Femur (tissue), 1 donor: ENCODE measurements at regions not wholly inside any gene's neighbourhood (a gene's known extent, or its start where the extent isn't known, plus 50 kb on each side); places are given as distances from the start of the nearest gene placed in this dataset.

Source experiments
- DNase-seq: peaks from one replicate; pipeline ENCODE4 v3.0.0-alpha.2; 2017

DNA sequence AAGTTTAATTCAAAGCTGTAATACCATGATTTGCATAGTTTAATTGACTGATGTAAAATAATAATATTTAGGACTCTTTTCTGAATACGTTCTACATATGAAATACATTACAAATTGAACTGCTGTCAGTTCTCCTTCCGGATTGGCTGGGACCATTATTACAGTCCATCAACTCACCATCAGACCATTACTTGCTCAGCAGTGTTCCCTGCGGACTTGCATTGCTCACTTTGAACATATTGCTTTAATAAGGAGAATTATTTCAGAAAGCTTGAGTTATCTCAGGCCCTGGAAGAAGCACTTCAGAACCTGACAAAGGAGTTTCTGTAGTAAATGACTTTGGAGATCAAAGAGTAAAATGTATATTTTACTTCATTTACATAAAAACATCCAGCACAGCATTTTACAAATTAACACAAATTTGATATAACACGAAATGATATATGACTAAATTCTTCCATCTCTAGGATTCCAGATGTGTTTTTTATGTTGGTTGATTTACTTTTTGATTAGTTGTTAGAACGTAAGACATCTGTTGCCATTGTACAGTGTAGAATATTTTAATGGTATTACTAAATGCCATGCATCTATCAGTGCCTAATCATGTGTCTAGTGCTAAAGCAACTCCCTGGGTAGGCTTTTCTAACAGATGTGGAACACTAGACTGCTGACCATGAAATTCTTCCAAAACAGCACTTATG lies 418.5 kb upstream of the SEMA3A start:
- DNase-seq: no peak

DNA sequence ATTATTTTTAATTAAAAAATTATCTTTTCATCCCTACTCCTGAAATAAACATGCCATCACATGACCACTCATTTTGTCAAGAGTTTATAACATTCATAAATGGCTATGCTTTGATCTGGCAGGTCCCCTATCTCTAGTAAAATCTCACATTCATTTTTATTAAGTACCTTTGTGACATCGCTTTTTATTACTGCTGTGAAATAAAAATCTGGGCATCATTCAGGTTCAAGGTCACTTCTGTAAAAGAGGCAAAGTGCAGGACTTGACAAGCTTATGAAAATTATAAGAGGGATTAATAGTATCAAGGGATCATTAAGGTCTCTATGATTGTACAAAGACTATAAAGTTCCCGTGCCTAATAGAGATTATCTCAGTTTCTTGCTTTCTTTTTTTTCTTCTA lies 416.8 kb upstream of the SEMA3A start:
- no peak for DNase-seq

DNA sequence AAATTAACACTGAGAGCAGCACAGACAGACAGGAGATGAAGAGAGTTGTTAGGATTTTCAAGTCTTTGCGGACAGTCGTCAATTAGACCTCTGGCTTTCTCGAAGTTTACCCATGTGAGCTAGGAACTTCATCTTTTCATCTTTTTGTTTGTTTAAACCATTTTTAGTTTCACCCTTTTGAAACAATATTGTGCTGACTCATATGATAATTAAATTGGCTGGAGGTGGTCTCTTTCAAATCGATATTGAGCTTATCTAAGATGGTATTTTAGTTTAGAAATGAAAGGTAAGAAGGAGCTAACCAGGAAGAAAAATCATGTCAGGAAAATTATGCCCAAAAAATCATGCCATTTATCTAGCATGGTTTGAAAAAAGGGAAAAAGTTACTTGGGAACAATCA lies 415.8 kb upstream of the SEMA3A start:
- DNase-seq: no peak

DNA sequence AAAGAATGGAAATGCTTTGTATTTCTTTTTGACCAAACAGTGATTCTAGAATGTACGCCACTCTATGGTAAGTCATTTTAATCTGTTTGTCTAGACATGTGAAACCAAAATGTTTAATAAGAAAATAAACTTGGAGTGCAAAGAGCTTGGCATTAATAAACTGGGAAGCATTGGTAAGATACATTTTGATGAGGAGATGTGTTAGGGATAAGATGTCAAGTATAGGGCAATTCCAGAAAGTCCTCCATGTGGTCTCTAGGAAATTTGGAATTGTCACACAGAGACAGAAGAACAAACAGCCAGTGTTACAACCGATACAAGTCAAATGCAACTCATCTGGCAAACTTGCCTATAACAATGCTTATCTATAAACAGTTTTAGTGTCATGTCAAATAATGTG lies 410.7 kb upstream of the SEMA3A start:
- no peak for DNase-seq

DNA sequence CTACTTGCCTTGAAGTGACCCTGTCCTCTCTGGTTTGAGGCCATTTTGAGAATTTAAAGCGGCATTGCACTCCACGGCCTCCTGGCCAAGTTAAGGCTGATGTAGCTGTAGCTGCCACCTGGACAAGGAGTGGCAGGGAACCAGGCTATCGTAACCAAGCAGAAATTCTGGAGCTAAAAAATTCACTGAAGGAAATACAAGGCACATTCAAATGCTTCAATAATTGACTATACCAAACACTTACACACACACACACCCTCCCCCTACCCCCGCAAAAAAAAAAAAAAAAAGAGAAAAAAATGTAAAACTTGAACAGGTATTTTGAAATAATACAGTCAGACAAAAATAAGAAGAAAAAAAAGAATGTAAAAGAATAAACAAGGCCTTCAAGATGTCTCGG lies 409.0 kb upstream of the SEMA3A start:
- DNase-seq: no peak

DNA sequence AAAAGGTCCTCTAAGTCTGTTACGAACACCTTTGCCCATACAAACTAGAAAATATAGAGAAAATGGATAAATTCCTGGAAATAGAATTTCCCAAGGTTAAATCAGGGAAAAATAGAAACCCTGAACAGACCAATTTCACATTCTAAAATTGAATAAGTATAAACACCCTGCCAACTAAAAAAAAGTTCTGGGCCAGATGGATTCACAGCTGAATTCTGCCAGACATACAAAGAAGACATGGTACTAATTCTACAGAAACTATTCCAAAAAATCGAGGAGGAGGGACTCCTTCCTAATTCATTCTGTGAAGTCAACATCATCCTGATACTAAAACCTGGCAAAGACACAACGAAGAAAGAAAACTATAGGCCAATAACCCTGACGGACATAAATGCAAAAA lies 400.4 kb upstream of the SEMA3A start:
- DNase-seq: no peak

DNA sequence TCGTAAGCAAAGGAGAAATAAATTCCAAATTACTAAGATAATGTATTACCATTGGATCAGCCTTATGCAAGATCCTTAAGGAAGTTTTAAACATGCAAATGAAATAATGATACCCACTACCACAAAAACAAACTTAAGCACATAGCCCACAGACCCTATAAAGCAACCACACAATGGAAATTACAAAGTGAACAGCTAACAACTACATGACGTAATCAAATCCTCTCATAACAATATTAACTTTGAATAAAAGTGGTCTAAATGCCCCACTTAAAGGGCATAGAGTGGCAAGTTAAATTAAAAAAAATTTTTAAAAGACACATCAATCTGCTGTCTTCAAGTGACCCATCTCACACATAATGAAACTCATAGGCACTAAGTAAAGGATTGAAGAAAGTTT lies 397.3 kb upstream of the SEMA3A start:
- no peak for DNase-seq

DNA sequence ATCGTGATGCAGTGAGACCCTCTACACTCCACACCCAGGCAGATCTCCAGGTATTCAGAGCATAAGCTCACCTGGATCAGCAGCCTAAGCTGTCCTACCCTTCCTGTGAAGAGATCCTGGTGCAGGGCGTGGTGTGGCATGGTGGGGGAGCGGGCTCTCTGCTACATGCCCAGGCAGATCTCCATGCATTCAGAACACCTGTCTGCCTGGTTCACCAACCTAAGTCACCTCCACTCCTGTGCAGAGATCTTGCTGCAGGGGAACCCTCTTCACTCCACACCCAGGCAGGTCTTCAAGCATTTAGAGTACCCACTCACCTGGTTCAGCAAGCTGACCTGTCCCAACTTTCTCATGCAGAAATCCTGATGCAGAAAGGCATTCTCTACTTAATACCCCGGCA lies 394.4 kb upstream of the SEMA3A start:
- no peak for DNase-seq

DNA sequence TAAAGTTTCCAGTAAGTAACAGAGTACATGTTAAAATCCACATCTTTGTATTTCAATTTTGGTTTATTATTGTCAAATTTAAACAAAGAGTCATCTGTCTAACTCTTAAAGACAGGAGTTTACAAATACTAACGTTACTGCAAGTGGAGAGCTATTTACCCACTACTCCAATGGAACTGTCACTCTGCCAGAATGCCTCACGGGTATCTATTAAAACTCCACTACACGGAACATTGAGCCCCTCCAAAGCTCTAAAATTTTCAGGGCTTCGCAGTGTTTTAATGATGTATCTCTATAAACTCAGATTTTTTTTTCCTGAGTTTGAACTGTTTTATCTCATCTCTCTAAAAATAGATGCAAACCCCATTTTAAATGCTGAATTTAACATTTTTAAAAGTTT lies 388.7 kb upstream of the SEMA3A start:
- no peak for DNase-seq

DNA sequence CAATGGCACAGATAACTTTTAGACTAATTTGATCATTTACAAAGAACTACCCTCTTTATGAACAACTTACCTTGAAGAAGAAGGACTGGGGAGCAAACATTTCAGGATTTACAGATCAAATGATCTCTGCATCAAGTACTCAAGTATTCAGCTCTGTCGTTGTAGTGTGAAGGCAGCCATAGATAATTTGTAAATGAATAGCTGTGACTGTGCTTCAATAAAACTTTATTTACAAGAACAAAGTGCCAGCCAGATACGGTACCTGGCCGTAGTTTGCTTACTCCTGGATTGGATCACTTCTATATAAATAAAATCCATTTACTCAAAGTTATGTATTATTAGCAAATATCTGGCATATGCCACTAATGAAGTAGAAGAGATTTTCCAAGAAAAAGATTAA lies 388.2 kb upstream of the SEMA3A start:
- DNase-seq: no peak

DNA sequence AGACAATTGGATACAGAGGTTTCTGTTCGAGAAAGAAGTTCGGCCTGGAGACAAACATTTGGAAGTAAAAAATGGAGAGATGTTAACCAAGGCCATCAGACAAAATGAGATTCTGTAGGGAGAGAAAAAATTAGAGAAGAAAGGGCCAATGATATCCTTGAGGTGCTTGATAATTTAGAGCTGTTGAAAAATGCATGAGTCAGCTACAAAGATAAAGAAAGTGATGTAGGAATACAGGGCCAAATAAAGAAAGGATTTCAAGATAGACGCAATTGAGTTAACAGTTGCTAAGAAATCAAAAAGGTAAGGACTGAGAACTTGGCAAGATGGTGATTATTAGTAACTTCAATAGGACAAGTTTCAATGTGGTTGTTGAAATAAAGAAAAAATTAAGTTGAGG lies 384.2 kb upstream of the SEMA3A start:
- no peak for DNase-seq

DNA sequence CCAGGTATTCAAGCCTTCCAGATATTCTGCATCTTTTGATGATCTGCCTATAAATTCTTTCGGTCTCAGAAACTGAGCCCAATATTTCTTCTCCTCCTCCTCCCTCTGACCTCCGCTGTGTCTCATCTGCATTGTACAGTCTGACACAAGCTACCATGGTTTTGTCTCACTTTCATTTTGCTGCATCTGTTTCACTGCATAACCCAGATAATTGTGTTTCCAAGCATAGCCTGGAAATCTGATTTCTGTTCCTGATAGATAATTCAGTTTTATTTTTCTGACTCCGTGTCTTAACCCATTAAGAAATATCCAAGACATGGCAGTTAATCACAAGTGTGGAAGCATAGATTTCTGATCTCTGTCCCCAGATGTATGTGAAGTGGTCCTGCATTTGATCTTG lies 374.2 kb upstream of the SEMA3A start:
- no peak for DNase-seq

DNA sequence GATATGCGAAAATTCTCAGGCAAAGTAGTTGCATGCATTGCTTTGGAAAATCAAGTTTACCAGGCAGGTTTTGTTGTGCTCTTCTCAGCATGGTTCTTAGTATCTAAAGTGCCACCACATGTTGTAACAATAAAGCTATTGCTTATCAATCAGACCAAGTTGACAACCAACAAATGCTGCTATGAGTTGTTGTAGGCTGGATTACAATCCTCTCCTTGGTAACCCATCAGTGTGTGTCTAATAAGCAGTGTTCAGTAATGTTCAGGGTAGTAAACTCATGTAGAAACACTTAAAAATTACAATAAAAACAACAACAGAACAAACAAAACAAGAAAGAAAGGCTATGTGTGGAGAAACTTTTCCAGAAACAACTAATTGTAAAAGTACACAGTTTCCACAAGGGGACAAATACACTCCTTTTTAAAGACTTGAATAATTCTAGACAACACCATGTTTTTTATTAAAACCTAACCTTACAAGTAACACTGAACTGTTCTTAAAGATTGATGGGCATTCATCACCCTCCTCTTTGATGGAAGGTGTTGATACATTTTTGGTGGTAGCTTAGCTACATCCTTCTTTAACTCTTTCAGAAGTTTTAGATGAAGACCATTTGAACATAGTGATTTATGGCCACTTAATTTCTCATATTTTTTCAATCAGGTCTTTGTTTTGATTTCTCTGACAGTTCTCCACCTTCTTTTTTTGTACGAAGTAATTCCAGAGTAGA lies 370.9 kb upstream of the SEMA3A start:
- no peak for DNase-seq

DNA sequence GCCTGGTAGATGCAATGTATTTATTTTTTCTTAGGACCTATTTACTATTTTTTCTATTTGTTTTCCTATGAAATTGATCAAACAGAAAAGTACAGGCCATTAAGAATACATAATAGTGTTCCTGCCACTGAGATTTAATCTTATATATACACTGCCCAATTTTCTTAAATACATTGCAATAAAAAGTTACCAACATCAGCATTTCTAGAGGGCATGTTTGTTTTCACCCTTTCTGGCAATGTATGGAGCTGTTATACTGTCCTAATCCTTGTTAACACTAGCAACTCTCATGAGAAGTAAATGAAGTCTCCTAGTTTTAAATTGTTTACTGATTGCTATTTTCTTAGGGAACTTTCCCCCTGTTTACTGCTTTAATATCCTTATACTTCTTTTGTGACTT lies 359.1 kb upstream of the SEMA3A start:
- DNase-seq: no peak

DNA sequence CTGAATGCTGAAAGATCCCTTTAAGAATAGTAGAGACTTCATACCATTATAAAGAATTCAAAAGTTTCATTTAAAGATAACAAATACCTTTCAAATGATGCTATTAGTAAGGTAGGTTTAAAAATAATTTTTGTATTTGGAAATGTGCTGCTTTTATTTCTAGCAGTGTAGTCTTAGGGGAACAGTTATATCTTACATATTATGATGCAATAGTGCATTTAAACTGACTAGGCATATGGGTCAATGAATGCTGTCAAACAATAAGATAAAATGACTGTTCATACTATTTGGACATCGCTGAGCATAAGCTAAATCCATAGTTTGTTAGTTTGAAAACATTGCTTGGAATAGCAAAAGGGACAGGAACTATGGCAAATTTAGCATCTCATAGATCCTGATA lies 354.8 kb upstream of the SEMA3A start:
- DNase-seq: no peak

DNA sequence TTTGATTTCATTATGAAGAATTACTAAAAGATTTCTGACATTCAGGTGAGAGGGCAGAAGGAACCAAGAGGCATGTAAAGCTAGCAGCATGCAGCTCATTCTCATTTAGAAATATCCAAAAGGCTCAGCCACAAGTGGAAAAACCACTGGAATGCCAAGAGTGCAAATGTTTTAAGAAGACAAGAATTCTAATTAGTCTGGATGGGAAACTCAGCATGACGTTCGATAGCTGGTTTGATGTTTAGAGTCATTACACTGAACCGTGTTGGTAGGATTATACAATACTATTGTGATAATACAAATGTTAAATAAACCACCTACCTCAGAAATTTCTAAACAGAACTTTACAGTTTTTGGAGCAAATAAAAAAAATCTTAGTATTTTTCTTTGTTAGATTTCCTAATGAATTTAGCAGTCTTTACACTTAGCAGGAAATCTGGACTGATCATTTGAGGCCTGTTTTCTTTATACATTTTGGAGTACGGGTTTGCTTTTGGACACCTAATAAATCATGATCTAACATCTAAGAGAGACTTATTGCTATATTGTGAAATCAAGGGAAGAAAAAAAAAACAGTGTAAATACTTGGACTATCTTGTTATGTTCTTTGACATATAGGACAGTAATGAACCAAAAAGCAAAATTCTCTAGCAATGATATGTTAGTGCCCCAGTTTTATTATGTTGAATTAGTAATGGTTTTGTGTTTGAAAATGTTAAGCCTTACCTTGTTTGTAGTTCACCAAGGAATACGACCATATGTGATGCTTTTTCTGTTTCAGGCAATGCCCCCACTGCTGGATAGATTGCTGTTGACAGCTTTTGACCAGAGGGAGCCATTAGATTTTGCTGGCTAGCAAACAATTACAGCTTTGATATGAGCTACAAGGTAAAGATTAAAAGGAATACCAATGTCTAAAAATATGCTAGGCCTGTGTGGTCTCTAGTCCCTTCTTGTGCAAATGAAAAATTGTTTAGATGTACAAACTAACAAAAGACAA lies 354.1 kb upstream of the SEMA3A start:
- peak; percentile 24 for DNase-seq

DNA sequence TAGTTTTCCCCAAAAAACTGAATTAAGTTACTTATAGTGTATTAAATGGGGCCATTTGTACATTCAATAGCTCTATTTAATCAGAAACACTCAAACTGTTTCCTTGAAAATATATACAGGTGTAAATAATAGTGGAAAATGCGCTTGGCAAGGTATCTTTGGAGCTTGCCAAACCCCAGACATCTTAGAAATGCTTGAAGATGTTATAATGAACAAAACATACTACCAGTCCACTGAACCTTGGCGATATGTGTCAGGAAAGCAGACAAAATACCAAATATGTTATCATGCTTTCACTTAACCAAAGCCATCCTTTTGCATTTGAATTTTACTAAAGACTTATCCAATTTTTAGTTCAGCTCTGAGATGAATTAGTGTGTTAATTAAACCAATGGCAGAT lies 352.7 kb upstream of the SEMA3A start:
- no peak for DNase-seq

DNA sequence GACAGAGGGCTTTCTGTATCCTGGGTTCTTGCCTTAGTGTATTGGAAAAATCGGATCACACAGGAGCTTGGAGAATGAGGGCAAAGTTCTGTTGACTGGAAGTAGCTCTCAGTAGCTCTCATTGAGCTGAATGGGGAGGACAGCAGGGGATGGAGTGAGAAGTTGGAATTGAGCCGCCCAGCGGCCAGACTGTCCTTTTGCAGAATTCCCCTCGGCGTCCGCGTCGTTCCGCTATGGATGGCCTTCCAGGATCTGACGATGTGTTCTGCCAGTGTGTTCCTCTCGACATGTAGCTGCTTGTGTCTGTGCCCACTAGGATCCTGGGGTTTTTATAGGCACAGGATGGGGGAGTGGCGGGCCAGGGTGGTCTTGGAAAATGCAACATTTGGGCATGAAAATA lies 351.8 kb upstream of the SEMA3A start:
- no peak for DNase-seq

DNA sequence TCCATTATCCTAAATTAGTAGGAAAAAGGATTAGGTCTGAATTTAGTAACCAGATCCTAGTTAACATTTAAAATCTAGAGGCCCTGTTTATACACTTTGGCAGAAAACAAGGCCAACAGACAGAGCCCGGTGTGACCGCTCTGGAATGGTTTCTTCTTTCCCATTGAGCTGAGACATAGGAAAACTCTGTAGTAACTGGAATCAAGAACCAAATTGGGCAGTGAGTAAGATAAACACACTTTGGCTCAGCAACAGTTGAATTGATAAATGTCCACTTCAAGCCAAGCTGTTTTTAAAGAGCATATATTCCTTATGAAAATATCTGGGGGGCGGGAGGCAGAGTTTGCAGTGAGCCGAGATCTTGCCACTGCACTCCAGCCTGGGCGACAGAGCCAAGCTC lies 343.7 kb upstream of the SEMA3A start:
- no peak for DNase-seq

DNA sequence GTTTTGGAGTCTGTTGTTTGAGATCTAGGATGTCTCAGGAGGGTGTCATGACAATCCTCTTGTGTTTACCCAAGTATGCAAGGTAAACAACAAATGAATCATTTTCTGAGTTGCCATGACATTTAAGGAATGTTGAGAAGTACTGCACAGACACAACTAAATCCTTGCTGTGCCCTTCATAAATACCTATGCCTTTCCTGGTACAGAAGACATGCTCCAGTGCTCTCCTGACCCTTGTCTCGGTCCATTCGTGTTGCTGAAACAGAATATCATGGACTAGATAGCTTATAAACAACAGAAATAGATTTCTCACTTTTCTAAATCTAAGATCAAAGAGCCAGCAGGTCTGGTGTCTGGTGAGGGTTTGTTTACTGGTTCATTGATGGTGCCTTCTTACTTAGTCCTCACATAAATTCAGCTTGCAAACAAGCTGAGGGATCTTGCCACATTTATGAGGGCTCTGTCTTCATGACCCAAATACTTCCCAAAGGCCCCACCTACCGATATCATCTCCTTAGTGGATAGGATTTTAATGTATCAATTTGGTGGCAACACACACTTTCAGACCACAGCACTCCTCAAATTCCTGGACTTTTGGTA lies 341.8 kb upstream of the SEMA3A start:
- no peak for DNase-seq

DNA sequence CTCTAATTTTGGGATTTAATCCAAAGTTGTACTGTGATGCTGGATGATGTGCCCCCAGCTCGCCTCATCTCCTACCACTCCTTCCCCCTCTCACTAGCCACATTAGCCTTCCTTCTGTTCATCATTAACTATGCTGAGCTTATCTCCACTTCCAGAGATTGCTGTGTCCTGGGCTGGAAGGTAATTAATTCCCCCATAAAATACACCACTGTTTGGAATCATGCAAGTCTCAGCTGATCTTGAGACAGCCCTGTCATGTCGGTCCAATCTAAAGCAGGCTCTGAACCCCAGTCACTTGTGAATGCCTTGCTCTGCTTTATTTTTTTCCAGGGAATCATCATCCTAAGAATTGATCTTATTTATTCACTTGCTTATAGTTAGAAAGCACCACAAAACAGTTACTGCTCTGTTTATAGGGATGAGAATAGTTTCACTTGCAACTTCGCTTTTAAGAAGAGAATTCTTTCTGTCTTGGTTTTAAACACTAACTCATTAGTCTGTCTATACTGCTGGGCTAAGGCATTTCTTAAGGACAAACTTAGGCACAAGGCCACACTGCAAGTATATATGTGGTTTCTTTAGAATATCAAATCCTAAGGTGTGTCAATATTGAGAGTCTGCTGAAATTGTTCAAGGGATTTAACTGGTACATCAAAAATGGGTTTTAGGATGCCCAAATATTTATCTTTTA lies 341.1 kb upstream of the SEMA3A start:
- DNase-seq: no peak

DNA sequence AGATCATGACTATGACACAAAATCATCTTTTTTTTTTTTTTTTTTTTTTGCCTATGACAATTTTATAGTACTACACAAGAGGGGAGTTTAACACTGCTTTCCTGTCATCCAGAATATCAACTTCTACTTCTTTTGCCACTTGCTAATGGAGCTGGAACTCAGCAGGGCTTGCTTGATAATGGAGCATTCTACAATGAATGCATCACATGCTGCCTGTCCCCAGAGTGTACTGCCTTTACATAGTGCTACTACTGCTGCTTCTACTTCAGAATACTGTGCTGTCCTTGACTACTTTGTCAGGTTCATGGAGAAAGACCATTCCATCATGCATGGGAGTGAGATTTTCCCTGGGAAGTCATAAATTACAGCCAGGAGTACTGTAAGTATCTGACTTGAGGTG lies 338.6 kb upstream of the SEMA3A start:
- no peak for DNase-seq

DNA sequence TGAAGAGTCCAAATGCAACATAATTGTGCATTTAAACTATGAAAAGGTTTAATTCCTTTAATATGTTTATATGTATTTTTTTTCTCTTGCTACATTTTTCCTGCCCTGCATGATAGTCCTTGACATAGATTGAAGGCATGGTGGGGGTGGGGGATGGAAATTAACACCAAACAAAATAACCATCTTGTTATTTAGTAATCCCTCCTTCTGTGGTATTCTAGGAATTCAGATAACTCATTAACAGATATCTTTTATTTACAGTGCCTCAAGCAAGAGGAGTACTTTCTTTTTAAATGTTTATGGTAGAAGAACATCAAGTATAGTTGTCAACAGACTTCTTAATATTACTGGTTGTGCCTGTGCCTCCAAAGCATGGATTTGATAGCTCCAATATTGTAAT lies 337.6 kb upstream of the SEMA3A start:
- no peak for DNase-seq
